ENCODE measurements at regions not wholly inside any gene's neighbourhood (a gene's known extent, or its start where the extent isn't known, plus 50 kb on each side); places are given as distances from the start of the nearest gene placed in this dataset.

GRCh38 chr6:163724196-163724595 is 309.7 kb downstream of the QKI start:
- TF ChIP-seq POLR2AphosphoS5 (IDR thresholded peaks at IDR 0.05) (no peak), CTCF (IDR thresholded peaks at IDR 0.05) (no peak)
